HepG2 (cell line): ENCODE measurements at regions not wholly inside any gene's neighbourhood (a gene's known extent, or its start where the extent isn't known, plus 50 kb on each side); places are given as distances from the start of the nearest gene placed in this dataset.

Source experiments
- CCDC6 ChIP-seq: sonication (generic); formaldehyde crosslinking; IDR thresholded peaks from 2 replicates; pipeline ENCODE4 v1.8.1; 2022; ENCODE audit warnings: mild to moderate bottlenecking, missing genetic modification reagents, moderate library complexity
- FOXA3 ChIP-seq: IDR thresholded peaks from 2 replicates; pipeline ENCODE4 v1.6.1; 2016; ENCODE audit warnings: missing genetic modification reagents, missing compliant biosample characterization
- FOXM1 ChIP-seq: sonication (generic); formaldehyde crosslinking; IDR thresholded peaks from 2 replicates; pipeline ENCODE4 v1.5.0; 2020; ENCODE audit warnings: missing genetic modification reagents
- GABPA ChIP-seq, 2 experiments: IDR thresholded peaks; 2 replicates each; pipeline ENCODE4 v1.6.1; 2011 to 2016; ENCODE audit warnings: low read depth in 2 of 2, low read length in 1 of 2, missing biosample characterization in 1 of 2, missing genetic modification characterization in 1 of 2
- MAFG ChIP-seq: sonication (generic); formaldehyde crosslinking; IDR thresholded peaks from 2 replicates; pipeline ENCODE4 v1.5.1; 2020; ENCODE audit warnings: mild to moderate bottlenecking, missing genetic modification reagents
- MBNL3 ChIP-seq: fragments of 250-450 bp; sonication (Bioruptor Pico); conservative IDR thresholded peaks from 2 replicates; pipeline ENCODE4 v1.8.0; 2022; ENCODE audit warnings: mild to moderate bottlenecking, inconsistent platforms
- MTF1 ChIP-seq: sonication (generic); formaldehyde crosslinking; IDR thresholded peaks from 2 replicates; pipeline ENCODE4 v1.5.0; 2020; ENCODE audit warnings: missing genetic modification reagents
- RBFOX2 ChIP-seq: fragments of 200-400 bp; formaldehyde crosslinking; IDR thresholded peaks from 2 replicates; pipeline ENCODE4 v1.6.1; 2017; ENCODE audit warnings: low read depth, mild to moderate bottlenecking, low read length
- TEAD2 ChIP-seq: sonication (generic); formaldehyde crosslinking; IDR thresholded peaks from 2 replicates; pipeline ENCODE4 v1.9.0; 2021; ENCODE audit warnings: missing genetic modification reagents
- WIZ ChIP-seq: sonication (generic); formaldehyde crosslinking; IDR thresholded peaks from 2 replicates; pipeline ENCODE4 v1.5.1; 2020; ENCODE audit warnings: mild to moderate bottlenecking, missing genetic modification reagents
- ZNF501 ChIP-seq: sonication (generic); formaldehyde crosslinking; IDR thresholded peaks from 2 replicates; pipeline ENCODE4 v1.5.1; 2020; ENCODE audit warnings: mild to moderate bottlenecking, moderate library complexity, missing genetic modification reagents
- ZNF598 ChIP-seq: sonication (generic); formaldehyde crosslinking; IDR thresholded peaks from 2 replicates; pipeline ENCODE4 v1.5.1; 2020; ENCODE audit warnings: mild to moderate bottlenecking, missing genetic modification reagents, borderline replicate concordance
- ZSCAN9 ChIP-seq: IDR thresholded peaks from 2 replicates; pipeline ENCODE4 v1.6.1; 2016; ENCODE audit warnings: borderline replicate concordance
- TF ChIP-seq, protein P1 (sequence below): sonication (generic); formaldehyde crosslinking; IDR thresholded peaks from 2 replicates; pipeline ENCODE4 v1.5.0; 2020; ENCODE audit warnings: missing genetic modification reagents, mild to moderate bottlenecking, borderline replicate concordance
- TF ChIP-seq, protein P2 (sequence below): sonication (generic); formaldehyde crosslinking; IDR thresholded peaks from 2 replicates; pipeline ENCODE4; 2020; ENCODE audit warnings: missing genetic modification reagents, mild to moderate bottlenecking, borderline replicate concordance
- TF ChIP-seq, protein P3 (sequence below): sonication (generic); formaldehyde crosslinking; IDR thresholded peaks from 2 replicates; pipeline ENCODE4 v1.5.1; 2020; ENCODE audit warnings: mild to moderate bottlenecking, missing genetic modification reagents, moderate library complexity
- TF ChIP-seq, protein P4 (sequence below): sonication (generic); formaldehyde crosslinking; IDR thresholded peaks from 2 replicates; pipeline ENCODE4 v1.4.0; 2020; ENCODE audit warnings: missing genetic modification reagents, borderline replicate concordance
- TF ChIP-seq, protein P5 (sequence below): sonication (generic); formaldehyde crosslinking; conservative IDR thresholded peaks from 2 replicates; pipeline ENCODE4 v1.4.0; 2020; ENCODE audit warnings: missing genetic modification reagents

DNA sequence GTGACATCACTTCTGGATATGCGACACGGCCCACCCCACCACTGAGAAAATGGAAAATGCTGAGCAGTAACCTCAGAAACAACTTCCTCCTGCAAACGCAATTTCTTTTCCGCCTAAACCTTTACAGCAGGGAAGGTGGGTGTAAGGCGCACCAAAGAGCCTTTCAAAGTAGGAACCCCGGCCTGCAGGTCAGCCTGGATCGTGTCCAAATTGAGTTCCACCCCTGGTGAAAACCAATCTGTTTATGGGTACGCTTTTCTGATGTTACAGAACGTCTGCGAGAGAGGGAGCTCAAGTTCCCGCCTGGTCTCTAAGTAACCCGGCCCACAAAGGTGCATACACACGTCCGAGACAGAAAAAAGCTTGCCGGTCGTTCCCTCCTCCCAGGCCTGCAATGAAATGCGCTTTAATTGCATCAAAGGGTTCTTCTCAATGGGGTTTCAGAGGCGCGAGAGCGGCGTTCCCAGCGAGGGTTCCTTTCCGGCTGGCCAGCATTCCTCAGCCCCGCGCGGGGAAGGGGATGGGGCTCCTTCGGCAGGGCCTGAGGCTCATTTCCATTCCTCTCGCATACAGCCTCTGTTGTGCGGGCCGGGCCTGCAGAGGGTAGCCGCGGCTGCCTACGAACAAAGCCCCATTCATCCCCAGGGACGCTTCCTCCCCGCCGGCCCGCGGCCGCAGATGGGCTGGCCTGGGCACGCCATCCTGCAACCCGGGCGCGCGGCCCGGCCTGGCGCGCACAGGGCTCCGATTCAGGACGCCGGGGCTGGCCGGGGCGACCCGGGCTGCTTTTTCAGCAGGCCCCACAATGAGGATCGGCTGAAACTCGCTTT lies 138.1 kb downstream of the TMCO5A start (continued):
- no peak for TF ChIP-seq GABPA (IDR thresholded peaks at IDR 0.05; ENCODE audit: low read depth, low read length)
- no peak for TF ChIP-seq GABPA (CRISPR knock-in tag; IDR thresholded peaks at IDR 0.05; ENCODE audit: low read depth)
- TF ChIP-seq, protein P1, sequence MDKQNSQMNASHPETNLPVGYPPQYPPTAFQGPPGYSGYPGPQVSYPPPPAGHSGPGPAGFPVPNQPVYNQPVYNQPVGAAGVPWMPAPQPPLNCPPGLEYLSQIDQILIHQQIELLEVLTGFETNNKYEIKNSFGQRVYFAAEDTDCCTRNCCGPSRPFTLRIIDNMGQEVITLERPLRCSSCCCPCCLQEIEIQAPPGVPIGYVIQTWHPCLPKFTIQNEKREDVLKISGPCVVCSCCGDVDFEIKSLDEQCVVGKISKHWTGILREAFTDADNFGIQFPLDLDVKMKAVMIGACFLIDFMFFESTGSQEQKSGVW (CRISPR knock-in tag), result no peak
- TF ChIP-seq CCDC6 (CRISPR knock-in tag), result no peak
- peak; percentile 93 for TF ChIP-seq RBFOX2
- TF ChIP-seq ZSCAN9, result 0 out of 2 replicates have a peak, but pooled peaks have one; percentile 20
- TF ChIP-seq FOXM1, result no peak
- peak; percentile 66; the same call in 1 of the 2 replicates for TF ChIP-seq WIZ (CRISPR knock-in tag)
- TF ChIP-seq, protein P2, sequence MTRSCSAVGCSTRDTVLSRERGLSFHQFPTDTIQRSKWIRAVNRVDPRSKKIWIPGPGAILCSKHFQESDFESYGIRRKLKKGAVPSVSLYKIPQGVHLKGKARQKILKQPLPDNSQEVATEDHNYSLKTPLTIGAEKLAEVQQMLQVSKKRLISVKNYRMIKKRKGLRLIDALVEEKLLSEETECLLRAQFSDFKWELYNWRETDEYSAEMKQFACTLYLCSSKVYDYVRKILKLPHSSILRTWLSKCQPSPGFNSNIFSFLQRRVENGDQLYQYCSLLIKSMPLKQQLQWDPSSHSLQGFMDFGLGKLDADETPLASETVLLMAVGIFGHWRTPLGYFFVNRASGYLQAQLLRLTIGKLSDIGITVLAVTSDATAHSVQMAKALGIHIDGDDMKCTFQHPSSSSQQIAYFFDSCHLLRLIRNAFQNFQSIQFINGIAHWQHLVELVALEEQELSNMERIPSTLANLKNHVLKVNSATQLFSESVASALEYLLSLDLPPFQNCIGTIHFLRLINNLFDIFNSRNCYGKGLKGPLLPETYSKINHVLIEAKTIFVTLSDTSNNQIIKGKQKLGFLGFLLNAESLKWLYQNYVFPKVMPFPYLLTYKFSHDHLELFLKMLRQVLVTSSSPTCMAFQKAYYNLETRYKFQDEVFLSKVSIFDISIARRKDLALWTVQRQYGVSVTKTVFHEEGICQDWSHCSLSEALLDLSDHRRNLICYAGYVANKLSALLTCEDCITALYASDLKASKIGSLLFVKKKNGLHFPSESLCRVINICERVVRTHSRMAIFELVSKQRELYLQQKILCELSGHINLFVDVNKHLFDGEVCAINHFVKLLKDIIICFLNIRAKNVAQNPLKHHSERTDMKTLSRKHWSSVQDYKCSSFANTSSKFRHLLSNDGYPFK (CRISPR knock-in tag), result no peak
- no peak for TF ChIP-seq FOXA3
- TF ChIP-seq MTF1 (CRISPR knock-in tag), result 0 out of 2 replicates have a peak, but pooled peaks have one; percentile 64
- TF ChIP-seq, protein P3, sequence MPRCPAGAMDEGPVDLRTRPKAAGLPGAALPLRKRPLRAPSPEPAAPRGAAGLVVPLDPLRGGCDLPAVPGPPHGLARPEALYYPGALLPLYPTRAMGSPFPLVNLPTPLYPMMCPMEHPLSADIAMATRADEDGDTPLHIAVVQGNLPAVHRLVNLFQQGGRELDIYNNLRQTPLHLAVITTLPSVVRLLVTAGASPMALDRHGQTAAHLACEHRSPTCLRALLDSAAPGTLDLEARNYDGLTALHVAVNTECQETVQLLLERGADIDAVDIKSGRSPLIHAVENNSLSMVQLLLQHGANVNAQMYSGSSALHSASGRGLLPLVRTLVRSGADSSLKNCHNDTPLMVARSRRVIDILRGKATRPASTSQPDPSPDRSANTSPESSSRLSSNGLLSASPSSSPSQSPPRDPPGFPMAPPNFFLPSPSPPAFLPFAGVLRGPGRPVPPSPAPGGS, result peak; percentile 64; the same call in 1 of the 2 replicates
- TF ChIP-seq, protein P4, sequence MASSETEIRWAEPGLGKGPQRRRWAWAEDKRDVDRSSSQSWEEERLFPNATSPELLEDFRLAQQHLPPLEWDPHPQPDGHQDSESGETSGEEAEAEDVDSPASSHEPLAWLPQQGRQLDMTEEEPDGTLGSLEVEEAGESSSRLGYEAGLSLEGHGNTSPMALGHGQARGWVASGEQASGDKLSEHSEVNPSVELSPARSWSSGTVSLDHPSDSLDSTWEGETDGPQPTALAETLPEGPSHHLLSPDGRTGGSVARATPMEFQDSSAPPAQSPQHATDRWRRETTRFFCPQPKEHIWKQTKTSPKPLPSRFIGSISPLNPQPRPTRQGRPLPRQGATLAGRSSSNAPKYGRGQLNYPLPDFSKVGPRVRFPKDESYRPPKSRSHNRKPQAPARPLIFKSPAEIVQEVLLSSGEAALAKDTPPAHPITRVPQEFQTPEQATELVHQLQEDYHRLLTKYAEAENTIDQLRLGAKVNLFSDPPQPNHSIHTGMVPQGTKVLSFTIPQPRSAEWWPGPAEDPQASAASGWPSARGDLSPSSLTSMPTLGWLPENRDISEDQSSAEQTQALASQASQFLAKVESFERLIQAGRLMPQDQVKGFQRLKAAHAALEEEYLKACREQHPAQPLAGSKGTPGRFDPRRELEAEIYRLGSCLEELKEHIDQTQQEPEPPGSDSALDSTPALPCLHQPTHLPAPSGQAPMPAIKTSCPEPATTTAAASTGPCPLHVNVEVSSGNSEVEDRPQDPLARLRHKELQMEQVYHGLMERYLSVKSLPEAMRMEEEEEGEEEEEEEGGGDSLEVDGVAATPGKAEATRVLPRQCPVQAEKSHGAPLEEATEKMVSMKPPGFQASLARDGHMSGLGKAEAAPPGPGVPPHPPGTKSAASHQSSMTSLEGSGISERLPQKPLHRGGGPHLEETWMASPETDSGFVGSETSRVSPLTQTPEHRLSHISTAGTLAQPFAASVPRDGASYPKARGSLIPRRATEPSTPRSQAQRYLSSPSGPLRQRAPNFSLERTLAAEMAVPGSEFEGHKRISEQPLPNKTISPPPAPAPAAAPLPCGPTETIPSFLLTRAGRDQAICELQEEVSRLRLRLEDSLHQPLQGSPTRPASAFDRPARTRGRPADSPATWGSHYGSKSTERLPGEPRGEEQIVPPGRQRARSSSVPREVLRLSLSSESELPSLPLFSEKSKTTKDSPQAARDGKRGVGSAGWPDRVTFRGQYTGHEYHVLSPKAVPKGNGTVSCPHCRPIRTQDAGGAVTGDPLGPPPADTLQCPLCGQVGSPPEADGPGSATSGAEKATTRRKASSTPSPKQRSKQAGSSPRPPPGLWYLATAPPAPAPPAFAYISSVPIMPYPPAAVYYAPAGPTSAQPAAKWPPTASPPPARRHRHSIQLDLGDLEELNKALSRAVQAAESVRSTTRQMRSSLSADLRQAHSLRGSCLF (CRISPR knock-in tag), result no peak
- TF ChIP-seq, protein P5, sequence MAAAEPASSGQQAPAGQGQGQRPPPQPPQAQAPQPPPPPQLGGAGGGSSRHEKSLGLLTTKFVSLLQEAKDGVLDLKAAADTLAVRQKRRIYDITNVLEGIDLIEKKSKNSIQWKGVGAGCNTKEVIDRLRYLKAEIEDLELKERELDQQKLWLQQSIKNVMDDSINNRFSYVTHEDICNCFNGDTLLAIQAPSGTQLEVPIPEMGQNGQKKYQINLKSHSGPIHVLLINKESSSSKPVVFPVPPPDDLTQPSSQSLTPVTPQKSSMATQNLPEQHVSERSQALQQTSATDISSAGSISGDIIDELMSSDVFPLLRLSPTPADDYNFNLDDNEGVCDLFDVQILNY (CRISPR knock-in tag), result 0 out of 2 replicates have a peak, but pooled peaks have one; percentile 16
- no peak for TF ChIP-seq TEAD2 (CRISPR knock-in tag)
- no peak for TF ChIP-seq MBNL3 (CRISPR knock-in tag)
- TF ChIP-seq MAFG (CRISPR knock-in tag), result no peak
- no peak for TF ChIP-seq ZNF598 (CRISPR knock-in tag)
- no peak for TF ChIP-seq ZNF501 (CRISPR knock-in tag)
